Femur (tissue), 1 donor: ENCODE measurements at regions not wholly inside any gene's neighbourhood (a gene's known extent, or its start where the extent isn't known, plus 50 kb on each side); places are given as distances from the start of the nearest gene placed in this dataset.

Source experiments
- DNase-seq: peaks from one replicate; pipeline ENCODE4 v3.0.0-alpha.2; 2017

DNA sequence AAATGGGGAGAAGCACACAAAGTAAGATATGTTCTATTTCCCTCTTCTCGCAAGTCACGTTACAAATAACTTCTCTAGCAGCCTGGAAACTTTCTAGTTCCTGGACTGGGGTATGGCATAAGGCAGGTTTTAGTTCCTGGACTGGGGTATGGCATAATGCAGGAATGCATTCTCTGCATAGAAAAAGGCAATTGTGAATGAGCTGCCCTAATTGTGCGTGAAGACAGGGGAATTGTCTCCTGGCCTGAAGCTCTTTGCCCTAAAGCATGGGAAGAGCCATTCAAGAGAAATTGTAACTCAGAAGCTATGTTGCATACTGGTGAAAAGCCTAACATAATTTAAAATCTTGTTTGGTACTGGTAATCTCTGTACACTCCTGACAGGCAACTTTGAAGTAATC, 54.3 kb upstream of the CBLB start:
- DNase-seq = no peak

DNA sequence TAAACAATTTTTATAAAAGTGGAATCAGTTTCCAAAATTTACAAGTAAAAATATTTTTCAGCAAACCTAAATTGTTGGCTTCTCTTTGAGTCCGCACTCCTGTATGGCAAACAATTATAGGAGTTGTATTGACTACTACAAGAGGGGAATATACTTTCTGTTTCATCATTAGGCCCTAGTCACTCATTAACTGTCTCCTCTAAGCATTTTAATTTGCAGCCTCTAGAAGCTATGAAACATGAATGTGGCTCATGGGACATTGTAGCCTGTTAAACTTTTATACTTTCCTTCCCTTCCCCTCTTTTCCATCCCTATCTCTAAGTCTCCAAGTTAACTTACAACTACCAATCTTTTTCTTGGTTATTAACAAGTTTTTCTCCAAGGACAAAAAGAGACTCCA, 58.9 kb upstream of the CBLB start:
- DNase-seq = no peak

DNA sequence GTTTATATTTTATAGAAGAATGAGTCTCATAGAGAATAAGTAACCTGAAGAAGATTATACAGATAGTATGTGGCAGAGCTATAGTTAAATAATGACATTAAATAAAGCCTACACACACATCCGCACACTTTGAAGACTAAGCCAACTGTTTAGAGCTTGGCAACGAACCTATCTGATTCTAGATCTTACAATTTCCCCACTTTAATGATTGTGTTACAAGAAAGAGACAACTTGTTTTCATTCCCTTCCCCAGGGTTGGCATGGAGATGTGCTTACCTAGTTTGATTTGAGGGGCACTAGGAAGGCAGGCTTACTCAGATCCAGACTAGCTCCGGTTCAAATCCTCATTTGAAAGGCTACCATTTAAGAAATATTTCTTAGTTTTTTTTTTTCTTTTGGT, 61.9 kb upstream of the CBLB start:
- DNase-seq = no peak

DNA sequence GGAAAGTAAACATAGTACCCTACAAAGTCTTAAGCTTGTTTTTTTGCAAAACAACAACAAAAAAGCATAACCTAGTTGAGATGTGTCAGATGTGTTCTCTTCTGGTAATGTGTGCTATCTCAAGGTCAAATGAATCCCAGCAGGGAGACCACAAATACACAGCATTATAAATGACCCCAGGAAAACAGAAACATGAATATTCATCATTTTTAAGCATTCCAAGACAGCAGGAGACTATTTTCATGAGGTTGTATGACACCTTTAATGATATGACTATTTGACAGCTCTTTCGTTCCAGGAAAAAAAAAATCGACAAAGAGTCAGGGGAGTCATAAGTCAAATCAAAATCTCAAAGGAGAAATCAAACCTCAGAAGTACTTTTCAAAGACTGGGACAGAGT, 62.7 kb upstream of the CBLB start:
- no peak for DNase-seq

DNA sequence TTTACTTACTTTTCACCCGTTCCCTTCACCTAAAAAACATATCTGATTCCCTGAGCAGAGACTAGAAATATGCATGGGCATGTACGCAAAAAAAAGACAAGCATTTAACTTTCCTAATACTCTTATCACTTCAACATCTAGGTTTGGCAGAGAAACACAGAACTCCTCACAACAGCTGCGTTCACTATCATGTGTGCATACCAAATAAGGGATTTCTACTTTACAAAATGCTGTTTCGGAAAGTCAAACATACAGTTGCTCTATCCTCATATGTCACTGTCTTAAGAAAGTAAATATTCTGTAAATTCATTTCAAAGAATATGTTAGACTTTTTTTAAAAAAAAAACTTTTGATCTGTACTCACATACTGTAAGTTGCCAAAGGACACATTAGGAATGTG, 65.1 kb upstream of the CBLB start:
- no peak for DNase-seq

DNA sequence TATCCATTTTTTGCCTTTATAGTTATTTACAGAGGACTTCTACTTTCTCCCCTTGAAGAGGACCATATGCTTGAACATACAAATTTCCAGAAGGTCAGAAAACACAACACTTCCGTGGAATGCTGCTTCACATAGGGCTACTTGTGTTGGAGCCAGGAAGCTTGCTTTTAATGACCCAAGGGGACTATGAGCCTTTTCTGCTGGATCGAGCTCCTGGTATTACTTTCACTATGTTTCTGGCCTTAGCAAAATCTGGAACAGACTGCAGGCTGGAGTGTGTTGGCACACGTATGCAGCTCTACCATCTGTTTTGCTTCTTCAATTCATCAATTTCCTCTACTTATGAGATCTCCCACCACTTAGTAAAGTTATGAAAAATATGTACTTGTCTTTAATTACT, 69.3 kb upstream of the CBLB start:
- DNase-seq = peak; percentile 81

DNA sequence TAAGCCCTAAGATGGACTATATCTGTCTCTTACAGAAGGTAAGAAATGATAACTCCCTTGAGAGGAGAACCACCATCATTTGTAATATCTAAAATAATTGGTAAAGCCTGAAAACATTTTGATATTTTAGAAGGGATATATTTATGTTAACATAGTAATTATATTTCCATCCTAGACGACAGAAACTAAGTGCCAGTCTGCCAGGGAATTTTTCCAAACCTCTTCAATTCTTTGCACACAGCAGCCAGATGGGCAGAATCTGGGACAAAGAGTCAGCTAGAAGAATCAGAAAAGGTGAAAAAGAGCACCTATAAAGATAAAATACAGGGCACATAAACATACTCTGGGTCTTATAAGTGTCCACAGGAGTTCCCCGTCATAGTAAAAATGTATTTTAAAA, 70.0 kb upstream of the CBLB start:
- no peak for DNase-seq

DNA sequence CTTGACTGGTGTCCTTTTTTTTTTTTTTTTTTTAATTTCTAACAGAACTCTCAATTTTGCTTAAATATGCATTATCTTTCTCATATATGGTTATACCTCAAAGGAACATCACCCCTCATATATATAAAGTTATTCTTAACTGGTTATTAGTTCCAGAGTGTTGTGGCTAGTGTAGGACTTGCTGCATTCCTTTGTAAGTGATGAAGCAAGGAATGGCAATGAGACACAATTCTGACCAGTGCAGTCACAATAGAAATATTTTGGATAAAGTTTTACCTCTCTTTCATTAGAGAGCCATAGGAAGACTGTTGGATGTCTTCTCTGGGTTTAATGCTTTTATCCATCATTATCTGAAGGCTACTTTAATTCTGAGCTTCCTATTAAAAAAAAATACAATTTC, 75.5 kb upstream of the CBLB start:
- no peak for DNase-seq

DNA sequence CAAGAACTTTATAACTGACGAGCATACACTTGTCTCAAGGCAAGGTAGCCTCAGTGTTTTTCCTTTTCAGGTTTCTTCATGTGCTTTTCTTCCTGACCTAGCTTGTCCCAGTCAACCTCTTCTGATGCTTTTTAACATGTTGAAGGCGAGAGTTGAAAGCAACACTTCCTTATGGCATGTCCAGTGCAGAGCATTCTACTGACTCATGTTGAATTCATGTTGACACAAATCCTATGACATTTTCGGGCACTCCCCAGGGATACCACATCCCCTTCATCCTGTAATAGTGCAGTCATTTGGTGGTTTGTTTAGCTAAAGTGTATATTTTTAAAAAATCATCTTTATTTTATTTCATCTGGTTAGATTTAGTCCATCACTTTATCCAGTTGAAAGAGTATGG, 75.9 kb upstream of the CBLB start:
- no peak for DNase-seq

DNA sequence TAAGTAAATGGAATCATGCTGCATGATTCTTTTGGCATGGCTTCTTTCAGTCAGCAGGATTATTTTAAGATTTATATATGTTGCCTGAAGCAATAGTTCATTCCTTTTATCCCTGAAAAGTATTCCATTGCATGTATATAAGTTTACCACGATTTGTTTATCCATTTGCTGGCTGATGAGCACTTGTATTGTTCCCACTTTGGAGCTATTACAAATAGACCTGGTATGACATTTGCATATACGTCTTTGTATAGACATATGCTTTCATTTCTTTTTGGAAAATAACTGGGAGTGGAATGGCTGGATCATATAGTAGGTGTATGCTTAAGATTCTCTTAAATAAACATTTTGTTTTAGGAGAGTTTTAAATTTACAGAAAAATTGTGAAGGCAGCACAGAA, 79.3 kb upstream of the CBLB start:
- no peak for DNase-seq

DNA sequence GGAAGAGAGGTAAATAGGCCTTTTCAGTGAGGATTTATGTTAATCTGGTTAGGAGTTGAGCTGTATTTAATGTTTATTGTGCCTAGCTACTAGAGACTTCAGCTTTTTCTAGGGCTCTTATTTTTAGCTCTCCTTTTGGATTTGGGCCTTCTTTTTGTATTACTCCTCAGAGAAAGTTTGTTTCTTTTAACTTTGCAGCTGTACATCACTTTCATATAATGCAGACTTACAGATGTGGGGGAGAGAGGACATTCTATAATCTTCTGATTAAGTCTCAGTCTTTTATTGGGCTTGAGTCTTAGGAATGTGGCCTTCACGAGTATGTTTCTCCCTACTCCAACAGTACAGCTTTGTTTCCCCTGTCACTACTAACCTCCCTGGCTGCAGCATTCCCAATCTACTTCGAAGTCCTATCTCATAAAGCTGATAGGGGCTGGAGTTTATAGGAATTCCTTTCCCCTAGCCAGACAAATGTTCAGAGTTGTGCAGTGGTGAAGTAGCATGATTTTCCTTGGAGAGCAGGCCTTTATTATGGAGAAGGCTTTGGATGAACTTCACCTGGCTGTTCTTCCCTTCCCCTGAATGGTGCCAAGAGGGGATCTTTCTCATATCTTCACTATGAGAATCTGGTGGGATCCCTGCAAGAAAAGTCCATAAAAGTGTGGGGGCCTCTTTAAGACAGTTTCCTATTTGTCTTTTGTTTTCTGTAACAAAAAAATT, 82.2 kb upstream of the CBLB start:
- DNase-seq = peak; percentile 25

DNA sequence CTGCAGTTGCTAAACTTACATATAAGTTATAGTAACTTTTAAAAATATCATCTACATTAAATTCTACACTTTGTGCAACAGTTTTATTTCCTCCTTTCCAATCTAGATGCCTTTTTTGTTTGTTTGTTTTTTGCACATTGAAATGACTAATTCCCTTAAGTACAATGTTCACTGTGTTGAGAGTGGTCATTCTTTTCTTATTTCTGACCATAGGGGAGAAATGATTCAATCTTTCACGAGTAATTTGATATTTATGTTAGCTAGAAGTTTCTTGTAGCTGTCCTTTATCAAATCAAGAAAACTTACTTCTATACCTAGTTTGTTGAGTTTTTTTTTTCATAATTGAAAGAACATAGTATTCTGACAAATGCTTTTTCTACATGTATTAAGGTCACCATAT, 85.0 kb upstream of the CBLB start:
- DNase-seq = no peak

DNA sequence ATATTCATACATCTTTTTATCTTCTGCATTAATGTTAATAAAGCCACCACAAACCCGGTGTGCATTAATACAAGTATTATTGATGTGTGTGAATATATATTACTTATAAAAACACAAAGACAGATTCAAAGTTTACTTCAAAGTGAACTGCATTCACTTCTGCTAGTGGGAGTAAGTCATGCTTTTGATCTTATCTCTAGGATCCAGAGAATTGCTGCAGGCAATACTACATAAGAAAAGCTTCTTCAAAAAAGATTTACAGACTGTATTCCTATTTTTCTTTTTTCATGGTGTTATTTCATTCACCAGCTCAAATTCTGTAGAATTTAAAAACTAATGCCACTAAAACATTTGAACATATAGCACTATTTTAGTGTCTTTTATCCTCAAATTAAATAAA, 87.5 kb upstream of the CBLB start:
- no peak for DNase-seq

DNA sequence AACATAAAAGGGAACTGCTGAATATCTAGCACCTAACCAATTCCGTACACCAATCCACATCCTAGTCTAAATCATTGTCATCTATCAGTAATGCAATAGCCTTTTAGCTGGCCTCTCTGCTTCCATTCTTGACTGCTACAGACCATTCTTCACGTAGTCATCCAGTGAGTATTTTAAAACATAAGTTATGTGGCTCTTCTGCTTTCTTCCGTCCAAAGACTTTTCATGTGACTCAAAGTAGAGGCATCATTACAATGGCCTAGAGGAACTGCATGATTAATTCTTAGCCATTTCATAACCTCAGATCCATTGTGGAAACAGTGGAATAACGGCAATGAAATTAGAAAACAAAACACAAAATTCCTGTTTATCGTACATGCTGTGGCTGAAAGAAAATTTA, 88.9 kb upstream of the CBLB start:
- DNase-seq = no peak

DNA sequence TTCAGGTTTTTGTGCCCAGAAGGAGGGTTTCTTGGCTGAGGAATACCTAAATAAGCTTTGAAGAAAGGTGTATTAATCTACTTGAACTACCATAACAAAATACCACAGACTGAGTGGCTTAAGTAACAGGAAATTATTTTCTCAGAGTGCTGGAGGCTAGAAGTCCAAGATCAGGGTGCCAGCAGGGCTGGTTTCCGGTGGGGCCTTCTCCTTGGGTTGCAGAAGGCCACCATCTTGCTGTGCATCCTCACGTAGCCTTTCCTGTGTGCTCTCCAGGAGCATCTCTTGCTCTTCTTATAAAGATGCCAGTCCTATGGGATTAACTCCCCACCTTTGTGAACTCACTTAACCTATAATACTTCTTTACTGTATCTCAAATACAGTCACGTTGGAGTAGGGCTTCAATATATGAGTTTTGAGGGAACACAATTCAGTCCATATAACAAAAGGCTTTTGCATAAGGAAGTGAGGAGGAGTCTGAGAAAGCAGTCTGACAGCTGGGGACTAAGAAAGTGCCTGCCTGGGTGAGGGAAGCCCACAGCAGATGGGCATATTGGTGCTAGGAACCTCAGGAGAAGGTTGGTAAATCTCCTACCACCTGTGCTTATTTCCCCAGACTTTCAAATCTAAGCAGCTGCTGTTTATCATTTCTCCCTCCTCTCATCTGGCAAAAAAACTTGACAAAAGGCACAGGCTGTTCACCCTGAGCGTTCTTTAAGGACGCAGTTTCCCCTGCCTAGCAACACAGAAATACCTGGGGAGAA, 89.6 kb upstream of the CBLB start:
- no peak for DNase-seq

DNA sequence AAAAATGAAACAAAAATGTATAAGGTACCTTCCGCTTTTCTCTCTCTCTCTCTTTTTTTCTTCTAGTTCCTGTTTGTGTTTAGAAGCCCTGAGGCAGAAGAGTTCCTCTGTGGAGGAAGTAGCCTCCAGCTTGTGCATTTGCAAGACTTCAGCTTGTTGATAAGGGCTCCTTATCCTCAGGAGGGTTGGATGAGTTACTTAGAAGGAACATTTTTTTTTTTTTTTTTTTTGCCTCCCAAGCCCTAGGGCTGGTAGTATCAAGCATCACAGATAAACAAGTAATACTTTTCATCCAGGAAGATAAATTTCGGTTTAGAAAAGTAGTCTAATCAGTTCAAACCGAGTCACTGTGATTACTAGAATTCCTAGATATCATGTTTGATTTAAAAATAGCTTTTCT, 91.0 kb upstream of the CBLB start:
- DNase-seq = no peak

DNA sequence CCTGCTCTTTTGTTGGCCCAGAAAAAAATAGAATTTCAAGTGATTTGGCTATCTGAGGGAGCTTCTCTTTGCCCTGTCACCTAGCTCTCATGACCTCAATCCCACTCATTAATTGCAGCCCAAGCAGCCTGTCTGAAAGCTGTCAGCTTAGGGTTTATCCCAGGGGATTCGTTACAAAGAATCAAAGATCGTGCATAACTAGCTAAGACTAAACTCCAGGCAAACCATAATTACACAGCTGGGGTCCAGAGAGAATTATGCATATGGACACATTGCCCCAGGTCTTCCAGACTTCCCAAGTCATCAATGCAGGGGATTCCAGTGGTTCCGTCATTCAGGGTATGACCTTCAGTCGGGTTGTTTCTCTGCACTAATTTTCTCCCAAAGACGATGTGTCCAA, 91.6 kb upstream of the CBLB start:
- DNase-seq = no peak

DNA sequence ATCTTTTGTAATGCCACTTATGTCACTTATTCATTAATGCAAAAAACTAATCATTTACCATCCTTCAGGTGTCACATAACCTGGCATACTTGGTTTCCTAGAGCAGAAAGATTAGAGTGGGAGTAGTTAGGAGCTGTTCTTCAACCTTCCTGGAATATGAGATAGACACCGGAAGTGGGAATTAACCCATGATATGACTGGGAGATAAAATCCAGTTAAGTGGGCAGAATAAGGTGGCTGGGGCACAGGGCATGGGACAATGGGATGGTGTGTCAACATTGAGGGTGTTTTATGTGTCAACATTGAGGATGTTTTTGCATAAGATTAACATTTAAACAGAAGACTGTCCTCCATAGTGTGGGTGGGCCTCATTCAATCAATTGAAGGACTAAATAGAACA, 94.3 kb upstream of the CBLB start:
- no peak for DNase-seq

DNA sequence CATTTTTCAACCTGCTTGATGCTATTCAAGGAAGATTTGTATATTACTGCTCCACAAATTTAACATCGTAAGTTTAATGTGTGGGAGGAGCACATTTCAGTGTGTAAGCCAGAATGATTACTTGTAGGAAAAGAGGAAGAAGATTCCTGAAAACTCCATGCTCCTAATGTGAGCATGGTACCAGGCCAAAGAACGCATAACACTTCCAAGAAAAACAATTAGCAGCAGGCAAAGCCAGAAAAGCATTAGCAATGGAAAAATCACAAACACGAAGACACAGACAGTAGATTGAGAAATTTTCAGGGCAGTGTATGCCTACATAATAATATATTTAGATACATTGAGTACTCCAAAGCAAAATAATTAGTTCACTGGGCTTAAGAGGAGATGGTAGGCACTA, 96.6 kb upstream of the CBLB start:
- peak; percentile 48 for DNase-seq

DNA sequence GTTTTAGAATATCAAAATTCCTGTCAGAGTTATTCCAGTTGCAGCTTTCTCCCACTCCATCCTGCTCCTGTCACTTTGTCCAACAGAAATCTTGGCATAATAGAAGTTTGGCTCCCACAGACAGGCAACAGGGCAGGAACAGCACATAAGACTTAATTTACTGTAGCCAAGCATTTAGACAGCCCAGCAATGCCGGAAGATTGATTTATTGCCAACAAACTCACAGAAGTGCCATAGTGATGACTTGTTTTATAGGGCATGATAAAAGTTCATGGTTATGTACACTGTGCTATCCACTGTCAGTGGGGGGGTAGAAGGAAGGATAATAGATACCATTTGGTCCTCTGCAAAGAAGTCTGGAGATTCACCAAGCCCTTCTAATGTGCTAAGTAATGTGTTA, 98.3 kb upstream of the CBLB start:
- DNase-seq = no peak

DNA sequence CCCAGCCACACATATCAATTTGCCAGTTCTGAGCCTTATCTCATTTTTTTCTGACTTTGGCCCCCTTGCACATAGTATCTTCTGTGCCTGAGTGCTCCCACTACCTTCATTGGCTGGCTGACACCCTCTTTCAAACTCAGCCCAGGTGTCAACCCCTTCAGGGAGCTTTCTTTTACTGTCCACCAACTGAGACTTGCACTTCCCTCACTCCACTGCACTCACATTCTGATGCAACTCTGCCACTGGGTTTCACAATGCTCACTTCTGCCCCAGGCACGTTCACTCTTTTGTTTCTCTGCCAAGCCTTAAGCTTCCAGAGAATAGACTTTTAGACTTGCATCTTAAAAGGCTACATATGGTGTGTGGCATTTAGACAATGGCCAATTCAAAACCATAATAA, 101.5 kb upstream of the CBLB start:
- DNase-seq = no peak

DNA sequence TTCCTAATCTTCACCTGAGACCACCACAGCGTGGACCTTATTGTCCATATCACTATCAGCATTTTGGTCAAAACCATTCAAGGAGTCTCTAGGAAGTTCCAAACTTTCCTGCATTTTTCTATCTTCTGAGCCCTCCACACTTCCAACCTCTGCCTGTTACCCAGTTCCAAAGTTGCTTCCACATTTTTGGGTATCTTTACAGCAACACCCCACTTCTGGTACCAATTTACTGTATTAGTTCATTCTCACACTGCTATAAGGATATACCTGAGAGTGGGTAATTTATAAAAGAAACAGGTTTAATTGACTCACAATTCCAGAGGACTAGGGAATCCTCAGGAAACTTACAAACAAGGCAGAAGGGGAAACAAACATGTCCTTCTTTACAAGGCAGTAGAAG, 103.3 kb upstream of the CBLB start:
- DNase-seq = no peak

DNA sequence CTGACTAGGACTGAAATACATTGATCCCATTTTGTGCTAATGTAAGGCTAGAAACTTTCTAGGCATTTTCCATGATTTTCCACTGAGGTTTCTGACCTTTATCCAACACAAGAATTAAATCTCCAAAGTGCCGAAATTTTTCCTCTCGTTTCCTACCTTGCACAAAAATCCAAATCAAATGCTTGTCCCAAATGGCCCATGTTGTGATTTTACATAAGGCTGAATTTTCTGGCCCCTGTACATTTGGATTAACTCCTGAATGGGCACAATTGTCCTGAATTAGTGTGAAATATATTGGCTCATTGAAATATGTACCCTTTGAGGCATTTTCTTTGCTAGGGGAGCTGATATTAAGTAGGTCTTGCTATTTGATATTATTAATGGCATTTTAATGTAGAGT, 105.6 kb upstream of the CBLB start:
- DNase-seq = no peak

DNA sequence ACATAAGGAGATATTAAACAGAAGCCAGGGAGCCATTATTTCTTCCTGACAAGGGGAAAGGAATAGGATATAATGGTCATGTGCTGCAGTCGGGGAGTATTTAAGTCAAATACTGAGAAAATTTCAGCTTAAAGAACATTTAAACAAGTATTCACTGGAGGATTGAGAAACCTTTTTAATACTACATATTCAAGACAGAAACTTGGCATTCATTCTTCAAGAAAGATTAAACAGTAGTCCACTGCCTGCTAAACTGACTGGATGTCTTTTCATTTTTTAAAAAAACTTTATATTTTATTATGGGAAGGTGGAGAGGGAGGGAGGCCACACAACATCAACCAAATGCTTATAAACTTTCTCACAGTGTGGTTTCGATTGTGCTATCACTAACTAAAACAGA, 107.4 kb upstream of the CBLB start:
- no peak for DNase-seq

DNA sequence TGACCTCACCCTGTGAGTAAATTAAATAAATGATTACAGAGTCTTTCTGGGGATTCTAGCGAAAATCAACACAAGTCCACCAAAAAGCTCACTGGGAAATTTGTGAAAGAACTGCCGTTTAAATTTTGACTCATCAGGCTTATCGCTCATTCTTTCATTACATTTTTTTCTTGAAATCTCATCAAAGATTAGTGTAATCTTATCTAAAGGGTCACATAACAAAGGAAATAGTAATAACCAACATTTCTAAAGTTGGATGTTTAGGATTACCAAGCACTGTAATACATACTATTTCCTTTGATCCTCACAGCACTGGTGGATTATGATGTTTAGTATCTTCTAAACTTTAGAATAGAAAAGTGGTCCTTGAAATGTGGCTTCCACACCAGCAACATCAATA, 111.1 kb upstream of the CBLB start:
- no peak for DNase-seq
